ENCODE measurements at regions not wholly inside any gene's neighbourhood (a gene's known extent, or its start where the extent isn't known, plus 50 kb on each side); places are given as distances from the start of the nearest gene placed in this dataset.

- Histone ChIP-seq H3K36me3 (no peaks in the 10 kb centered on the region), H3K4me3 (no peak overlapping the region), H3K27ac (no peak overlapping the region), H3K4me1 (replicated peaks) (no peaks in the 10 kb centered on the region), H3K9me3 (replicated peaks) (no peaks in the 10 kb centered on the region), H3K27me3 (replicated peaks) (no peaks in the 10 kb centered on the region)
- no peak for DNase-seq (ENCODE audit: low read depth in 1 of 2, low spot score in 2 of 2)
Measured at GRCh38 chr14:46306267-46306666, 345.3 kb downstream of the RPL10L start.

- H3K9me3 ChIP-seq (replicated peaks): no peaks in the 10 kb centered on the region
- no peaks in the 10 kb centered on the region for H3K36me3 ChIP-seq
- no peak overlapping the region for H3K4me3 ChIP-seq
- DNase-seq (ENCODE audit: low read depth in 1 of 2, low spot score in 2 of 2): no peak
- H3K27ac ChIP-seq: no peak overlapping the region
- H3K4me1 ChIP-seq (replicated peaks): no peaks in the 10 kb centered on the region
- H3K27me3 ChIP-seq (replicated peaks): no peaks in the 10 kb centered on the region
Measured at GRCh38 chr14:46300765-46301164, 350.8 kb downstream of the RPL10L start.

- no peak for DNase-seq (ENCODE audit: low read depth in 1 of 2, low spot score in 2 of 2)
- H3K4me3 ChIP-seq: no peak overlapping the region
Measured at GRCh38 chr14:46290706-46291105, 360.9 kb downstream of the RPL10L start.

GRCh38 chr14:46279776-46280175 is 371.8 kb downstream of the RPL10L start:
- H3K9me3 ChIP-seq (replicated peaks): no peaks in the 10 kb centered on the region
- no peaks in the 10 kb centered on the region for H3K27me3 ChIP-seq (replicated peaks)
- H3K4me1 ChIP-seq (replicated peaks): no peaks in the 10 kb centered on the region
- H3K27ac ChIP-seq: no peak overlapping the region
- no peaks in the 10 kb centered on the region for H3K36me3 ChIP-seq
- no peak overlapping the region for H3K4me3 ChIP-seq
- DNase-seq (ENCODE audit: low read depth in 1 of 2, low spot score in 2 of 2): no peak

More at GRCh38 chr14:46290706-46291105, 360.9 kb downstream of the RPL10L start:
- Histone ChIP-seq H3K27me3 (replicated peaks) (no peaks in the 10 kb centered on the region), H3K27ac (no peak overlapping the region), H3K9me3 (replicated peaks) (no peaks in the 10 kb centered on the region), H3K36me3 (no peaks in the 10 kb centered on the region), H3K4me1 (replicated peaks) (no peaks in the 10 kb centered on the region)

GRCh38 chr14:46279327-46279726 is 372.3 kb downstream of the RPL10L start:
- DNase-seq (ENCODE audit: low read depth in 1 of 2, low spot score in 2 of 2): no peak
- H3K36me3 ChIP-seq: no peaks in the 10 kb centered on the region

GRCh38 chr14:46259536-46259935 is 392.0 kb downstream of the RPL10L start:
- DNase-seq (ENCODE audit: low read depth in 1 of 2, low spot score in 2 of 2): no peak
- no peak overlapping the region for H3K27ac ChIP-seq
- no peak overlapping the region for H3K4me3 ChIP-seq
- no peaks in the 10 kb centered on the region for H3K4me1 ChIP-seq (replicated peaks)
- H3K36me3 ChIP-seq: no peaks in the 10 kb centered on the region
- no peaks in the 10 kb centered on the region for H3K27me3 ChIP-seq (replicated peaks)
- H3K9me3 ChIP-seq (replicated peaks): no peaks in the 10 kb centered on the region

More at GRCh38 chr14:46279327-46279726, 372.3 kb downstream of the RPL10L start:
- Histone ChIP-seq H3K4me1 (replicated peaks) (no peaks in the 10 kb centered on the region), H3K4me3 (no peak overlapping the region), H3K9me3 (replicated peaks) (no peaks in the 10 kb centered on the region), H3K27ac (no peak overlapping the region), H3K27me3 (replicated peaks) (no peaks in the 10 kb centered on the region)

- DNase-seq (ENCODE audit: low read depth in 1 of 2, low spot score in 2 of 2): no peak
- H3K27ac ChIP-seq: no peak overlapping the region
- no peaks in the 10 kb centered on the region for H3K9me3 ChIP-seq (replicated peaks)
- H3K27me3 ChIP-seq (replicated peaks): no peaks in the 10 kb centered on the region
- H3K36me3 ChIP-seq: no peaks in the 10 kb centered on the region
- H3K4me1 ChIP-seq (replicated peaks): no peaks in the 10 kb centered on the region
- no peak overlapping the region for H3K4me3 ChIP-seq
Measured at GRCh38 chr14:46256381-46256780, 395.2 kb downstream of the RPL10L start.

GRCh38 chr14:46250113-46250703 is 401.4 kb downstream of the RPL10L start:
- H3K27me3 ChIP-seq (replicated peaks): no peaks in the 10 kb centered on the region
- H3K9me3 ChIP-seq (replicated peaks): no peaks in the 10 kb centered on the region
- H3K4me3 ChIP-seq: no peak overlapping the region
- H3K4me1 ChIP-seq (replicated peaks): no peaks in the 10 kb centered on the region
- H3K27ac ChIP-seq: no peak overlapping the region
- no peak for DNase-seq (ENCODE audit: low read depth in 1 of 2, low spot score in 2 of 2)
- H3K36me3 ChIP-seq: no peaks in the 10 kb centered on the region

- Histone ChIP-seq H3K9me3 (replicated peaks) (no peaks in the 10 kb centered on the region), H3K4me1 (replicated peaks) (no peaks in the 10 kb centered on the region), H3K4me3 (no peak overlapping the region), H3K27me3 (replicated peaks) (no peaks in the 10 kb centered on the region), H3K36me3 (no peaks in the 10 kb centered on the region), H3K27ac (no peak overlapping the region)
- DNase-seq (ENCODE audit: low read depth in 1 of 2, low spot score in 2 of 2): no peak
Measured at GRCh38 chr14:46248001-46248630, 403.5 kb downstream of the RPL10L start.

- no peak overlapping the region for H3K27ac ChIP-seq
- H3K36me3 ChIP-seq: no peaks in the 10 kb centered on the region
- no peaks in the 10 kb centered on the region for H3K9me3 ChIP-seq (replicated peaks)
- H3K4me3 ChIP-seq: no peak overlapping the region
- no peaks in the 10 kb centered on the region for H3K4me1 ChIP-seq (replicated peaks)
- H3K27me3 ChIP-seq (replicated peaks): no peaks in the 10 kb centered on the region
- DNase-seq (ENCODE audit: low read depth in 1 of 2, low spot score in 2 of 2): no peak
Measured at GRCh38 chr14:46245276-46245675, 406.3 kb downstream of the RPL10L start.

- no peaks in the 10 kb centered on the region for H3K9me3 ChIP-seq (replicated peaks)
- no peaks in the 10 kb centered on the region for H3K27me3 ChIP-seq (replicated peaks)
- DNase-seq (ENCODE audit: low read depth in 1 of 2, low spot score in 2 of 2): no peak
- H3K4me3 ChIP-seq: no peak overlapping the region
- no peaks in the 10 kb centered on the region for H3K36me3 ChIP-seq
- H3K27ac ChIP-seq: no peak overlapping the region
- H3K4me1 ChIP-seq (replicated peaks): no peaks in the 10 kb centered on the region
Measured at GRCh38 chr14:46233786-46234185, 417.8 kb downstream of the RPL10L start.

GRCh38 chr14:46230540-46230939 is 421.0 kb downstream of the RPL10L start:
- Histone ChIP-seq H3K4me1 (replicated peaks) (no peaks in the 10 kb centered on the region), H3K4me3 (no peak overlapping the region), H3K36me3 (no peaks in the 10 kb centered on the region), H3K27ac (no peak overlapping the region), H3K9me3 (replicated peaks) (no peaks in the 10 kb centered on the region), H3K27me3 (replicated peaks) (no peaks in the 10 kb centered on the region)
- no peak for DNase-seq (ENCODE audit: low read depth in 1 of 2, low spot score in 2 of 2)

GRCh38 chr14:46215801-46216200 is 435.8 kb downstream of the RPL10L start:
- Histone ChIP-seq H3K27ac (no peak overlapping the region), H3K9me3 (replicated peaks) (no peaks in the 10 kb centered on the region), H3K4me3 (no peak overlapping the region), H3K36me3 (no peaks in the 10 kb centered on the region), H3K4me1 (replicated peaks) (no peaks in the 10 kb centered on the region), H3K27me3 (replicated peaks) (no peaks in the 10 kb centered on the region)
- no peak for DNase-seq (ENCODE audit: low read depth in 1 of 2, low spot score in 2 of 2)

- no peak overlapping the region for H3K4me3 ChIP-seq
- H3K4me1 ChIP-seq (replicated peaks): no peaks in the 10 kb centered on the region
- no peaks in the 10 kb centered on the region for H3K36me3 ChIP-seq
- H3K27me3 ChIP-seq (replicated peaks): no peaks in the 10 kb centered on the region
- no peaks in the 10 kb centered on the region for H3K9me3 ChIP-seq (replicated peaks)
- no peak for DNase-seq (ENCODE audit: low read depth in 1 of 2, low spot score in 2 of 2)
- no peak overlapping the region for H3K27ac ChIP-seq
Measured at GRCh38 chr14:46198676-46199075, 452.9 kb downstream of the RPL10L start.

GRCh38 chr14:46197856-46198255 is 453.7 kb downstream of the RPL10L start:
- no peaks in the 10 kb centered on the region for H3K27me3 ChIP-seq (replicated peaks)
- no peak for DNase-seq (ENCODE audit: low read depth in 1 of 2, low spot score in 2 of 2)
- H3K27ac ChIP-seq: no peak overlapping the region
- no peaks in the 10 kb centered on the region for H3K36me3 ChIP-seq
- H3K4me1 ChIP-seq (replicated peaks): no peaks in the 10 kb centered on the region
- no peak overlapping the region for H3K4me3 ChIP-seq
- no peaks in the 10 kb centered on the region for H3K9me3 ChIP-seq (replicated peaks)

Measured in SJSA1 (cell line).